ENCODE measurements at regions not wholly inside any gene's neighbourhood (a gene's known extent, or its start where the extent isn't known, plus 50 kb on each side); places are given as distances from the start of the nearest gene placed in this dataset.

GRCh38 chr2:45169339-45170190, 160.3 kb upstream of the SIX2 start:
- Mint-ChIP-seq H3K4me1 (ENCODE audit: low read depth) (peaks cover 2% of the 10 kb centered on the region), H3K27me3 (peaks cover 63% of the 10 kb centered on the region), H3K4me3 (peak overlapping the region; percentile 15), H3K27ac (no peak overlapping the region), H3K9me3 (no peaks in the 10 kb centered on the region), H3K36me3 (ENCODE audit: low read depth) (no peaks in the 10 kb centered on the region)
- CTCF ChIA-PET, result interaction anchor here (1.2 kb wide), 1 partner anchor 324 kb away, joined by 3 read pairs; no protein-coding TSS in a partner anchor
- DNase-seq (peak; percentile 9), ATAC-seq (peak; percentile 24)
- TF ChIP-seq CTCF (IDR thresholded peaks at IDR 0.05), result no peak
- POLR2A ChIA-PET, result no interaction called here
- intact Hi-C loops (cut with micrococcal nuclease), result loop anchor here (10.0 kb wide), 1 partner anchor 155 kb away; no protein-coding TSS in a partner anchor

GRCh38 chr2:45168711-45169338, 159.6 kb upstream of the SIX2 start:
- Mint-ChIP-seq H3K27me3 (peaks cover 61% of the 10 kb centered on the region), H3K27ac (no peak overlapping the region), H3K36me3 (ENCODE audit: low read depth) (no peaks in the 10 kb centered on the region), H3K9me3 (no peaks in the 10 kb centered on the region), H3K4me1 (ENCODE audit: low read depth) (peaks cover 2% of the 10 kb centered on the region), H3K4me3 (peak overlapping the region; percentile 53)
- no peak for TF ChIP-seq CTCF (IDR thresholded peaks at IDR 0.05)
- intact Hi-C loops (cut with micrococcal nuclease), result no loop called here
- ChIA-PET POLR2A (no interaction called here), CTCF (interaction anchor here (0.6 to 1.2 kb wide), 3 partner anchors 12 to 325 kb away, joined by 3 read pairs; no protein-coding TSS in a partner anchor)
- ATAC-seq (peak; percentile 24), DNase-seq (peak; percentile 3)

GRCh38 chr2:45167920-45168629, 158.8 kb upstream of the SIX2 start:
- ATAC-seq (no peak), DNase-seq (no peak)
- ChIA-PET CTCF (interaction anchor here (0.6 to 0.9 kb wide), 2 partner anchors 11 to 299 kb away, joined by 3 read pairs; no protein-coding TSS in a partner anchor), POLR2A (no interaction called here)
- intact Hi-C loops (cut with micrococcal nuclease), result no loop called here
- H3K36me3 Mint-ChIP-seq (ENCODE audit: low read depth), result no peaks in the 10 kb centered on the region
- H3K9me3 Mint-ChIP-seq, result no peaks in the 10 kb centered on the region
- no peak for TF ChIP-seq CTCF (IDR thresholded peaks at IDR 0.05)
- peaks cover 58% of the 10 kb centered on the region for H3K27me3 Mint-ChIP-seq
- peaks cover 2% of the 10 kb centered on the region for H3K4me1 Mint-ChIP-seq (ENCODE audit: low read depth)
- no peak overlapping the region for H3K27ac Mint-ChIP-seq
- peak overlapping the region; percentile 53 for H3K4me3 Mint-ChIP-seq

- POLR2A ChIA-PET, result no interaction called here
- Mint-ChIP-seq H3K4me1 (ENCODE audit: low read depth) (peaks cover 2% of the 10 kb centered on the region), H3K9me3 (no peaks in the 10 kb centered on the region), H3K27me3 (peaks cover 54% of the 10 kb centered on the region), H3K36me3 (ENCODE audit: low read depth) (no peaks in the 10 kb centered on the region), H3K4me3 (no peak overlapping the region), H3K27ac (no peak overlapping the region)
- intact Hi-C loops (cut with micrococcal nuclease), result no loop called here
- ATAC-seq (no peak), DNase-seq (no peak)
- no peak for TF ChIP-seq CTCF (IDR thresholded peaks at IDR 0.05)
- CTCF ChIA-PET, result no interaction called here
Observed at GRCh38 chr2:45166229-45166890, 157.1 kb upstream of the SIX2 start.
